ENCODE measurements at regions not wholly inside any gene's neighbourhood (a gene's known extent, or its start where the extent isn't known, plus 50 kb on each side); places are given as distances from the start of the nearest gene placed in this dataset.

DNA sequence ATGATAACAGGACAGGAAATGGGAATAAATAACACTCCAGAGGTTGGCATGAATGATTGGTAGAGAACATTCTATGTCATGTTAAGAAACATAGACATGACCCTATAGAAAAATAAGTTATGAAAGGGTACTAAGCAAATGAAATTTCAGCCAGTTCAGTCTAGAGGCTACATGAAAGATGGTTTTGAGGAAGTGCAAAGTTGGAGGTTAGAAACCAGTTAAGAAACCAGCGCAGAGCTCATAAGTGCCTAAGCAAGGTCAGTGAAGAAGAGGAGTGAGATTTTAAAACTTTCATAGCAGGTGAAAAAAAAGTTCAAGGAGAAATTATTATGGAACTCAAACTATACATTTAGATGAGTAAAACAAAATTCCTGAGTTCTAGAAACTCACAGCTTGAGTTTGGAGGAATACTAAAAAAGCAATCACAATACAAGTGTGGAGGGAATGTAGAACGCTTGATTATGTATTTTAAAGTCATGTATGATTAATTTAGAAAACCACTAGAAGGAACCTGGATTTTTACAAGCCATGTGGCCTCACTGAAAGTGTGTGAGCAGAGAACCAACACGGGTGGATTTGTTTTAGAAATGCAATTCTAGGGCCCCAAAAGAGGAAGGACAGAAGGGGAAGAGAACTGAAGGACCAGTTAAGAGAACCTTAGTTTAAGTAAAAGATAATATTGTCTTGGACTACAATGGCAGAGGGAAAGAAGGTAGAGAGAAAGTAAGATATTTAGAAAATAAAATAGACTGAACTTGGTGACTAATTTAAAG, 162.4 kb downstream of the PCDH20 start:
- TF ChIP-seq CTCF (IDR thresholded peaks at IDR 0.05) (no peak), POLR2AphosphoS5 (IDR thresholded peaks at IDR 0.05; ENCODE audit: insufficient read depth in 1 of 2, low read depth in 1 of 2) (no peak), POLR2A (IDR thresholded peaks at IDR 0.05) (no peak)

Data from vagina (tissue), 2 donors.